Suprapubic skin (tissue), 4 donors: ENCODE measurements at regions not wholly inside any gene's neighbourhood (a gene's known extent, or its start where the extent isn't known, plus 50 kb on each side); places are given as distances from the start of the nearest gene placed in this dataset.

Experiments used
- DNase-seq, 2 donors: peaks; one replicate each; pipeline ENCODE4 v3.0.0-alpha.2; 2019; ENCODE audit warnings: low spot score in 2 of 2
- H3K27ac ChIP-seq: fragments of 200-600 bp; sonication (generic); one replicate; pipeline ENCODE4 v1.5.1; 2019
- H3K27me3 ChIP-seq: fragments of 200-600 bp; sonication (generic); one replicate; pipeline ENCODE4 v1.5.1; 2019
- H3K36me3 ChIP-seq: fragments of 200-600 bp; sonication (generic); one replicate; pipeline ENCODE4 v1.5.1; 2019
- H3K4me1 ChIP-seq: fragments of 200-600 bp; sonication (generic); one replicate; pipeline ENCODE4 v1.5.1; 2019
- H3K4me3 ChIP-seq: fragments of 200-600 bp; sonication (generic); one replicate; pipeline ENCODE4 v1.5.1; 2019; ENCODE audit warnings: mild to moderate bottlenecking
- H3K9me3 ChIP-seq: fragments of 200-600 bp; sonication (generic); one replicate; pipeline ENCODE4 v1.5.1; 2019
- CTCF ChIP-seq, 2 donors: fragments of 200-600 bp in 1 of 2; fragments of 450-650 bp in 1 of 2; sonication (generic) in 1 of 2; IDR thresholded peaks; one replicate each; pipeline ENCODE4 v1.5.1; 2016 to 2019; ENCODE audit warnings: antibody characterized with exemption in 2 of 2, mild to moderate bottlenecking in 1 of 2, moderate library complexity in 1 of 2
- EP300 ChIP-seq: sonication (generic); formaldehyde crosslinking; IDR thresholded peaks from one replicate; pipeline ENCODE4 v1.6.1; 2017; ENCODE audit warnings: antibody characterized with exemption
- POLR2A ChIP-seq, 2 donors: fragments of 450-650 bp; IDR thresholded peaks; one replicate each; pipeline ENCODE4 v1.6.1; 2017; ENCODE audit warnings: antibody characterized with exemption in 2 of 2, mild to moderate bottlenecking in 2 of 2, moderate library complexity in 2 of 2
- POLR2AphosphoS5 ChIP-seq, 3 donors: sonication (generic); formaldehyde crosslinking; IDR thresholded peaks; one replicate each; pipeline ENCODE4 v1.6.1; 2017; ENCODE audit warnings: antibody characterized with exemption in 3 of 3
- WGBS: methylation state at CpG from one replicate; pipeline ENCODE4 v1.1.5; 2018; 5-methylcytosine and 5-hydroxymethylcytosine counted together

DNA sequence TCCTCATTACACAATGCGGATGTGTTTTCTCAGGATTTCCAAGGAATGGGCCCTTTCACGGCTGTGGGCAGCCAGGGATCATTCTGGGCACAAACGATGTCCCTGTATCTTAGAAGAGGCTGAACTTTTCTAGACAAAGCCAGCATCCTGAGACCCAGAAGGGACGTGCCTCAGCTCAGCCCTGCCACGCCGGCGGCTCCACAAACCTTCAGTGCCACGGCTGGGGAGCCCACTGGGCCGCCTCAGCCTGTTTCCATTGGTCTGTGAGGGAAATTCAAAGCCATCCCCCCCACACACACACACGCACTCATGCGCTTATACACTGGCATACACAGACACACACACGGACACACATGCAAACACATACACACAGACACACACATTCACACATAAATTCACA lies 344.9 kb upstream of the MKI67 start:
- H3K27me3 ChIP-seq = peaks cover 4% of the 10 kb centered on the region
- TF ChIP-seq EP300 (no peak), POLR2A (IDR thresholded peaks at IDR 0.05) (no peak)
- no peaks in the 10 kb centered on the region for H3K36me3 ChIP-seq
- H3K4me1 ChIP-seq = peaks cover 6% of the 10 kb centered on the region
- WGBS = 83% methylated on average over 12 of the region's 12 CpGs
- no peak overlapping the region for H3K4me3 ChIP-seq
- no peaks in the 10 kb centered on the region for H3K9me3 ChIP-seq
- no peak for DNase-seq
- no peak overlapping the region for H3K27ac ChIP-seq

- H3K4me1 ChIP-seq = peaks cover 6% of the 10 kb centered on the region
- no peaks in the 10 kb centered on the region for H3K9me3 ChIP-seq
- 94% methylated on average over 11 of the region's 11 CpGs for WGBS
- no peak overlapping the region for H3K4me3 ChIP-seq
- H3K27me3 ChIP-seq = peaks cover 8% of the 10 kb centered on the region
- no peaks in the 10 kb centered on the region for H3K36me3 ChIP-seq
- TF ChIP-seq POLR2A (IDR thresholded peaks at IDR 0.05) = no peak
- no peak for TF ChIP-seq POLR2AphosphoS5 (IDR thresholded peaks at IDR 0.05)
- no peak for TF ChIP-seq EP300
- no peak for TF ChIP-seq CTCF (IDR thresholded peaks at IDR 0.05)
- H3K27ac ChIP-seq = no peak overlapping the region
- no peak for DNase-seq
Measured at GRCh38 chr10:128472196-128472595, 346.0 kb upstream of the MKI67 start.

DNA sequence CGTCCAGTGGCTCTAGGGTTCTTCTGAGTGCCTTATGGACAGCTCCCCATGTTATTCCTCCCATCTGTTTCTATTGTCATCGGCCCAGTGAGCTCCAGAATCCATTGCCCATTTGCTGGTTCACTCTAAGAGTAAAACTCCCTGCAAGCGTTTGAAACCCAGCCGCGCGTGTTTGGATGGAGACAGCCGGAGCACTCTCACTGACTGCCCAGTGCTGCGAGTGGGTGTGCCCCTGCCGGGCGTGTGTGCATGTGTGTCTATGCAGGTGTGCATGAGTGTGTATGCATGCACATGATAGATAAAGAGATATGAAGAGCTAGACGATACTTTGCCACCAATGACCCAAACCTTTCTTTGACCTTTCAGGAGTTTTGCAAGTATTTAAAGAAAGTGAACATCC lies 347.2 kb upstream of the MKI67 start:
- Histone ChIP-seq H3K9me3 (no peaks in the 10 kb centered on the region), H3K27ac (no peak overlapping the region), H3K27me3 (peaks cover 14% of the 10 kb centered on the region), H3K4me1 (peaks cover 6% of the 10 kb centered on the region), H3K4me3 (no peak overlapping the region), H3K36me3 (no peaks in the 10 kb centered on the region)
- 88% methylated on average over 11 of the region's 11 CpGs for WGBS
- no peak for TF ChIP-seq POLR2A (IDR thresholded peaks at IDR 0.05)
- no peak for TF ChIP-seq CTCF (IDR thresholded peaks at IDR 0.05)
- TF ChIP-seq POLR2AphosphoS5 (IDR thresholded peaks at IDR 0.05) = no peak
- TF ChIP-seq EP300 = no peak
- DNase-seq = no peak

DNA sequence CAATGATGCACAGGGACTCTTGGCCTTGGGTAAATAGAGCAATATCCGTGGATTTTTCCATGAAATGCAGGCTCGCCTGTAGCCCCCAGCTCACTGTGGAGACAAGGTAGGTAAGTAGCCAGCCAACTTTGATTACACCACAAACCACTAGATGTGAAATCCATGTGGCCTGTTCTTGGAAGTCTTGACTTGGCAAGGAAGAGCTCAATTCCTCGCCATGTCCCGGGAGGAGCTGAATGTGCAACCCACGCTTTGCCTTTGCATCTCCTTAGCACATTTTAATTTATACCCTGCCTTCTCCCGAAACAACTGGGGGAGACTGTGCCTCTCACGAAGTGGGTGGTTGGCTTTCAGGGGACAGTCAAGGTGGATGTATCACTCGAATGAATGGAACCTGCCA lies 347.7 kb upstream of the MKI67 start:
- no peak overlapping the region for H3K27ac ChIP-seq
- TF ChIP-seq POLR2A (IDR thresholded peaks at IDR 0.05) = no peak
- TF ChIP-seq POLR2AphosphoS5 (IDR thresholded peaks at IDR 0.05) = no peak
- TF ChIP-seq CTCF (IDR thresholded peaks at IDR 0.05) = no peak
- no peak for TF ChIP-seq EP300
- no peak overlapping the region for H3K4me3 ChIP-seq
- H3K9me3 ChIP-seq = no peaks in the 10 kb centered on the region
- H3K4me1 ChIP-seq = peaks cover 6% of the 10 kb centered on the region
- no peak for DNase-seq
- H3K36me3 ChIP-seq = no peaks in the 10 kb centered on the region
- peaks cover 14% of the 10 kb centered on the region for H3K27me3 ChIP-seq
- WGBS = 83% methylated on average over 8 of the region's 8 CpGs

- Histone ChIP-seq H3K27me3 (peaks cover 14% of the 10 kb centered on the region), H3K9me3 (no peaks in the 10 kb centered on the region), H3K27ac (no peak overlapping the region), H3K4me1 (peaks cover 6% of the 10 kb centered on the region), H3K36me3 (no peaks in the 10 kb centered on the region), H3K4me3 (no peak overlapping the region)
- 65% methylated on average over 6 of the region's 6 CpGs for WGBS
- no peak for TF ChIP-seq CTCF (IDR thresholded peaks at IDR 0.05)
- no peak for TF ChIP-seq EP300
- TF ChIP-seq POLR2A (IDR thresholded peaks at IDR 0.05) = no peak
- TF ChIP-seq POLR2AphosphoS5 (IDR thresholded peaks at IDR 0.05) = no peak
- DNase-seq = no peak
Measured at GRCh38 chr10:128474571-128474970, 348.3 kb upstream of the MKI67 start.

DNA sequence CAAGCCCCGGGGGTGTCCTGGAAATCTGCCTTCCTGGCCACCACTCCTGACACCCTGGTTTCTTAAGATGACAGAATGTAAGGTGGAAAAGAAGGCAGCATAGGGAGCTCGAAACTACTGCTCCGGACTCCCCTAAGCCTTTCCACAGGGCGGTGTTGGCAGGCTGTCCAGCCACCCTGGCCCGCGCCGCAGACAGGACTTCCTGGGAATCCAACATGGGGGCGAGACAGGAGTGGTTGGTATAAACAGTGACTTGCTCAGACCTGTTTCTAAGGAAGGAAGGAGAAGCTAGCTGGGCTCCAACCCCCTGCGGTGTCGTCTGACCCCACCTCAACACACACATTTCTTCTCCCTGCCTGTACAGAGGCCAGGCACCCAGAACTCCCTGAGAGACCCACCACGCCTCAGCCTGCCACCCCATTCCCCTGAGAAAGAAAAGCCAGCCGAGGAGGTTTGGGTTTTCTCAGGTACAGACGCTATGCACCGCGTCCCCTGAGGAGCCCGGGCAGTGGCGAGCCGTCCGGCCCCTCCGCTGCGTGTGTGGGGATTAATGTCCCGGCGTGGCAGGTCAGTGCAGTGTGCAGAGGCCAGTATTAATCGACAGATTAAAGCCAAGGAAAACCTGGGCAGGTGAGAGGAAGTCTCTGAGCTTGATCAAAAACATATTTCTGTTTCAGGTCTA lies 349.6 kb upstream of the MKI67 start:
- Histone ChIP-seq H3K4me3 (no peak overlapping the region), H3K9me3 (no peaks in the 10 kb centered on the region), H3K27ac (no peak overlapping the region), H3K4me1 (peaks cover 6% of the 10 kb centered on the region), H3K27me3 (peaks cover 18% of the 10 kb centered on the region), H3K36me3 (no peaks in the 10 kb centered on the region)
- TF ChIP-seq CTCF (IDR thresholded peaks at IDR 0.05) = no peak
- TF ChIP-seq POLR2AphosphoS5 (IDR thresholded peaks at IDR 0.05) = no peak
- no peak for TF ChIP-seq POLR2A (IDR thresholded peaks at IDR 0.05)
- TF ChIP-seq EP300 = no peak
- no peak for DNase-seq
- WGBS = 32% methylated on average over 23 of the region's 24 CpGs
